Stimulated activated CD4-positive, alpha-beta T cell treated with anti-CD3 and anti-CD28 coated beads, Interleukin-12 subunit alpha, Interleukin-12 subunit beta, amount 100 ng/mL, for 48 hours (primary cell): ENCODE measurements at regions not wholly inside any gene's neighbourhood (a gene's known extent, or its start where the extent isn't known, plus 50 kb on each side); places are given as distances from the start of the nearest gene placed in this dataset.
"Not testable (repeated sequence)": the region's sequence is repeated elsewhere in the genome, so short reads cannot be mapped to it uniquely, and the experiment has no call there.

ENCODE experiments used
- DNase-seq, 3 donors: peaks; one replicate each; pipeline ENCODE4 v3.0.0-alpha.2; 2020; ENCODE audit warnings: low read depth in 2 of 3, low spot score in 1 of 3

- DNase-seq = no peak
Measured at GRCh38 chr14:47919997-47920396, 244.6 kb upstream of the MDGA2 start.

DNA sequence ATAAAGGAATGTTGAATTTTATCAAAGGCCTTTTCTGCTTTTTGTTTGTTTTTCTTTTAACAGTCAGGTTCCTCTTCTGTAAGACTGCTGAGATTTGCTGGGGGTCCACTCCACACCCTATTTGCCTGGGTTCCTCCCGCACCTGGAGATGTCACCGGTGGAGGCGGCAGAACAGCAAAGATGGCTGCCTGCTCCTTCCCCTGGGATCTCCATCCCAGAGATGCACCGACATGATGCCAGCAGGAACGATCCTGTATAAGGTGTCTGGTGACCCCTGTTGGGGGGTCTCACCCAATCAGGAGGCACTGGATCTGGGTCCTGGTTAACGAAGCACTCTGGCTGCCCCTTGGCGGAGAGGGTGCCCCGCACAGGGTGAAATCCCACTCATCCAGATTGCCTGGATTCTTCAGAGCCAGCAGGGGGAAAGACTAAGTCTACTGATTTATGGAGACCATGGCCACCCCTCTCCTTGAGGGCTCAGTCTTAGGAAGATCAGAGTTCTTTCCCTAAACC is 244.0 kb upstream of the MDGA2 start:
- DNase-seq = no peak

DNA sequence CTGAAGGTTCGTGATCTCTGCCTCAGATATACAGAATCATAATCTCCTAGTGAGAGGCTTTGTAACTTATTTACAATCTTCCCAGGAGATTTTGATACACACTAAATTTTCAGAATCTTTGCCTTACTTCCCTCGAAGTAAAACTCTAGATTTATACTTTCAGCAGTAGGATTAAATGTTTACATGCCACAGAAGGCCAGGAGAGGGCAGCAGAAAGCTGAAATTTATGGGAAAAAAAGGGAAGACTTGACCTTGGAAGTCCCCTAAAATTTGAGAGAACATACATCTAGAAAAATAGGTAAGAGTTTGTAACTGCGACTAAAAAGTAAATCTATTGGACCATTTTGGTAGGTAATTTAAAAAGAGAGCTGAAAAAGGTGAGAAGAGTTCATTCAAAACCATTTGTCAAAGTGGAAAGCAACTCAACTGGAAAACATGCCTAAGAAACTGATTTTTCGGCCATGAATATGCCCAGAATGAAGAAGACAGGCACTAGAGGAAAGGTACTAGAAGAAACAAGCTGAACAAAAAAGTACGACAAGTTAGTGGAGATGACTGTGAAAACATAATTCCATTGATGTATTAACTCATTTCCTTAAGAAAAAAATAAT is 242.0 kb upstream of the MDGA2 start:
- no peak for DNase-seq

- DNase-seq = not testable (repeated sequence)
Measured at GRCh38 chr14:47901141-47901540, 225.7 kb upstream of the MDGA2 start.

GRCh38 chr14:47899685-47900084 is 224.3 kb upstream of the MDGA2 start:
- no peak for DNase-seq

DNA sequence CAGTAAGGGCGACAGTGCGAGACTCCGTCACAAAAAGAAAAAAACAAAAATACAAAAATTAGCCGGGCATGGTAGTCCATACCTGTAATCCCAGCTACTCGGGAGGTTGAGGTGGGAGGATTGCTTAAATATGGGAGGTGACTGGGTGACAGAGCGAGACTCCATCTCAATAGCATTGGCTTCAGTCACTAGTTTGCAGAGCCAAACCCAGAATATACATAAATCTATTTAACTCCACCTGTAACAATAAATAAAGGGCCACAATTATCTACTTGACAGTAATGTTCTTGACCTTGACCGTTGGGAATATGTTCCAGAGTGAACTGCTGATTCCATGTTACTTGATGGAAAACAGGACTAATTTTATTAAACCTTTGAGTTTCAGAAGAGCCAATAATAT is 198.9 kb upstream of the MDGA2 start:
- DNase-seq = no peak

- no peak for DNase-seq
Measured at GRCh38 chr14:47872588-47872987, 197.2 kb upstream of the MDGA2 start.

GRCh38 chr14:47863441-47863840 is 188.0 kb upstream of the MDGA2 start:
- no peak for DNase-seq

- no peak for DNase-seq
Measured at GRCh38 chr14:47857646-47858045, 182.2 kb upstream of the MDGA2 start.

- no peak for DNase-seq
Measured at GRCh38 chr14:47852278-47852677, 176.9 kb upstream of the MDGA2 start.

GRCh38 chr14:47846008-47846407 is 170.6 kb upstream of the MDGA2 start:
- DNase-seq = no peak

- DNase-seq = no peak
Measured at GRCh38 chr14:47843236-47843635, 167.8 kb upstream of the MDGA2 start.

- DNase-seq = no peak
Measured at GRCh38 chr14:47833011-47833410, 157.6 kb upstream of the MDGA2 start.

GRCh38 chr14:47826809-47827208 is 151.4 kb upstream of the MDGA2 start:
- no peak for DNase-seq

DNA sequence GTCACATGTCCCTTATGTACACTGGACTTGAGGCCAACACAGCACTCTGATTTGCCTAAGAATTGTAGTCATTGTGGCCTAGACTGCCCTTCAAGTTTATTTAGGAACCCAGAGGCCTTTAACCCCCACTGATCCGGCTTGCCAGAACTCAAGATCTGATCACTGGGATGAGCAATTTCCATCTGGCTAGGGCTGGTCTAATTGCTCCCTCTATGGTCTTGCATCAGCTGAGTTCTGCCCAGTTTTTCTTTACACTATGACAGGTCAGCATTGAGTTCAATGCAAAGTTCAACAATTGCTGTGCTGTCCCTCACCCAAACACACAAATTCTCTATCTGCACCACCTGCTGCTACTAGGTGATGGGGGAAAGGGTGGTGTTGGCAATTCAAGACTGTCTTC is 146.9 kb upstream of the MDGA2 start:
- DNase-seq = no peak

DNA sequence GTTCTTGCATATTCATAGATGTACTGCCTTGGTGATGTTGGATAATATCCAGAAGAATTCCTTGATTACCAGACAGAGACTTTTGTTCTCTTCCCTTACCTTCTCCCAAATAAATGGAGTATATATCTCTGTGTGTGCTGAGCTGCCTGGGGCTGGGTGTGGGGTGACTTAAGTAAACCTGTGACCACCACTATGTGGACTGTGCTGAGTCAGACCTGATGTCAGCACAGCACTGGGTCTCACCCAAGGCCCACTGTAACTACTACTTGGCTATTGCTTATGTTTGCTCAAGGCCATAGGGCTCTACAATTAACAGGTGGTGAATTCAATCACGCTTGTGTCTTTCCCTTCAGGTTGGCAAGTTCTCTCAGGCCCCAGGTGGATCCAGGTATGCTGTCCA is 145.7 kb upstream of the MDGA2 start:
- no peak for DNase-seq

- DNase-seq = no peak
Measured at GRCh38 chr14:47790477-47790876, 115.1 kb upstream of the MDGA2 start.

- DNase-seq = no peak
Measured at GRCh38 chr14:47785058-47785457, 109.7 kb upstream of the MDGA2 start.

- DNase-seq = no peak
Measured at GRCh38 chr14:47778631-47779030, 103.2 kb upstream of the MDGA2 start.

- no peak for DNase-seq
Measured at GRCh38 chr14:47772652-47773051, 97.2 kb upstream of the MDGA2 start.

GRCh38 chr14:47763188-47763854 is 87.9 kb upstream of the MDGA2 start:
- DNase-seq = no peak

DNA sequence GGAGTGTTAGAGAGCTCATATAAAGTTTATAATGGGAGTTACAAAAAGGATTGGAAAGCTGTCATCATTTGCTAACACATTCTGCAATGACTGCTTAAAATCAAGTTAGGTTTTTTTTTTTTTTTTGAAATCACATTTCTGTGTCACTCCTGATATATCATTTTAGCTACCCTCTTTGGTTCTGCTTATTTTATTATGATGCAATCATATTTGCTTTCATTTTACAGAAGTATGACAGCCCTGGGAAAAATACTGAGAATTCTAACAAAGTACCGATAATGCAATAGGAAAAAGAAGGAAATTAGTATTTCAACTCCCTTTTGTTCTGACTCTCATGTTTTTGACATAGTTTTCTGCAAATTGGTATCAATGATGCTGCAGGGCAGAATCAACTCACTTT is 71.6 kb upstream of the MDGA2 start:
- DNase-seq = no peak

DNA sequence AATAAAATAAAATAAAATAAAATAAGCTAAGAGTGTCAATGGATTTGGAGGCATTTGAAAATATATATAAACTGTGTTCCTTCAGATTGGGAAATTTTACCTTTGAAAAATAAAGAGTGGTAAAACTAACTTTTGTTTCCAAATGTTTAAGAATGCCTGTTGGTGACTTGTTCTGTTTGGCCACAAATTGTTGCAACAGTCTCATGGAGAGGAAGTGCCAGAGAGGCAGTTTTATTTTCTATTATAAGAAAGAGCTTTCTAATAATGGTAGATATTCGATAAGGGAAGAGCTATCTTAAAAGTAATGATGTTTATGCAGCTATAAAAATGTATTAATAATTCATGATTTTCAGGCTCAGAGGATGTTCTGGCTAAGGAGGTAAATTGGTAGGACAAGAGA is 68.8 kb upstream of the MDGA2 start:
- DNase-seq = no peak
